GM19397 (cell line): ENCODE measurements at regions not wholly inside any gene's neighbourhood (a gene's known extent, or its start where the extent isn't known, plus 50 kb on each side); places are given as distances from the start of the nearest gene placed in this dataset.
A peak's percentile ranks its signal among the peaks of the same experiment; 100 is the strongest.
"Not testable (repeated sequence)": the region's sequence is repeated elsewhere in the genome, so short reads cannot be mapped to it uniquely, and the experiment has no call there.

ENCODE experiments used
- ATAC-seq: cut with Tn5 transposase; IDR thresholded peaks from one replicate; pipeline ENCODE4 v1.9.1; 2021; ENCODE audit warnings: mild to moderate bottlenecking, moderate library complexity; ENCODE audit not compliant: unreplicated experiment

DNA sequence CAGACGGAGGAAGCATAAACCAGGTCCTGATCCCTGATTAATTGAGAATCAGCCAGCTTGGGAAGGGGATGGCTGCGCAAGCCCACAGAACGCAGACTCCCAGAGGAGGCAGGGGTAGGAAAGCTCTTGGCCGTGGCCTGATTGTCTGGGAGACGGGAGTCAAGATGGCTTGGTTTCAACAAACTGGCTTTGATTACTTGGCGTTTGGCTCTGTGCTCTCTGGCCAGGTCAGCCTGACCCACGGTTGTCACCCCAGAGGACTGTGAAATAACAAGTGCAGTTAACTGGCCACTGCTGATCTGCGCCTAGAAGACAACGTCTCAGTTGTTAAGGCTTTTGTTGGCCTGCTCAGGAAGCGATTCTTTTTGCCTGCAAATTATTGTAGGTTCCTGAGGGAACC is 387.0 kb upstream of the PROK2 start:
- no peak for ATAC-seq

DNA sequence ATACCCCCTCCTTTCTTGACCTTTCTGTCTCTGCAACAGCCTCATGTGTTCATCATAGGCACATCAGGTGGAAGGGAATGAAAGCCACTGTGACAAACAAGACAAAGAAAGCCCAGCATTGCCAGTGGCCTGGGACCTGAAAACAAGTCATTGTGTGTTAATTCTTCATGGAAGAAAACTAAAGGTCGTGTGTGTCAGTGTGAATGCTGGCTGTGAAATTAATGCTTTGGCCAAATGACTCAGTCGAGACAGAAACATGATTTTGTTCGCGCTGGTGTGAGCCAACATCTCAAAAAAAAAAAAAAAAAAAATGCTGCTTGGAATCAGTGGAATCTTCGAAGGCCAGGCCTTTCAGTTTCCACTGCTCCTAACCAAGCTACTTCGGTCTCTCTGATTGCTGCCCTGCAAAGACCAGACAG is 386.5 kb upstream of the PROK2 start:
- ATAC-seq = no peak

DNA sequence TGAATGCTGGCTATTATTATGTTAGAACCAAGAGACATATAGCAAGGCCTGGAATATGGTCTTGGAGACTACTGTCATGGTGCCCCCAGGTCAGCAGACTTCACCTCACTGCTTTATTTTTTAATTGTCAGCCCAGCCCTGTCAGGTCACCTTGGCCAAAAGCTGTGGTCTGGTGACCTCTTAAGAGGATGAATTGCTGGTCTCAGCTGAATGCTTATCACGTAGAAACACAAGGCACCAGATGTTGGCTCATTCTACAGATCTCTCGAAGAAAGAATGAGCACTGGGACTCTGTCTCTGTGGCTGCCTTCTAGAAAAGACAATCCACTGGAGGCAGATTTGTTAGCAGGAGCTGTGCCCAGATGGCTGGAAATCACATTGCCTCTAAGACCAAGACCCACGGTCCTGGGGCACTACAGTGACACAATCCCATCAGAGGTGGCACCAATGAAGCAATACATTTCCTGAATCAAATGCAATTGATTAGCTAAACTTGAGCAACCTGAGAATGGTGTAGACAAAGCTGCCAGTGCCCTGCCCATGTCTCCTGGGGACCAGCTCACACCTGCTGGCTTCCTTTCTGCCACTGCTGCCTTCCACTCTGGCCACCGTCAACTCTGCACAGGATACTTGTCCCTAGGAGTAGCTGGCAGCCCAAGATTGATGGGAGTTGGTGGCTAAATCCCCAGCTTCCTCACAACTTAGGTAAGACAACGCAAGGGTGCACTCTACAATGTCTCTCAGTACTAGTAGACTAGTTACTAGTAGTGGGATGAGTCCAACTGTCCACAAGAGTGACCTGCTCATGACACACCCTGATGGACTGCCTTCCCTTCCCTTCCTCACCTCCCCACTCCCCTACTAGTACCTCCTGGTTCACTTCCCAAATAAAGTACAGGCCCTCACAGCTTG is 384.9 kb upstream of the PROK2 start:
- ATAC-seq = no peak

DNA sequence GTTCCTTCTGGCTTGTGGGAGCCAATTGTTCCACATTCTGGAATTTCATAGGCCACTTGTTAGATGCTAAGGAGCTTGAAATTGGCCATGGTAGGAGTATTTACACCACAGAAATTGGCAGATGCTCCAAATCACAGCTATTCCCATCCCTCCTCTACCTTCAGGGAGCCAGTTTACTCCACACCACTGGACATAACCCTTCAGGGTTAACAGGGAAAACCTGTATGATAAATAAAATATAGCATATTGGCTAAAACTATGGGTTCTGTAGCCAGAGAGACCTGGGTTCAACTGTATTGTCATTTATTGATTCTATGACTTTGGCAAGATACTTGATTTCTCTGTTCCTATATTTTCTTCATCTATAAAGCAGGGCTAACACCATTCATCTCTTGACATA is 384.2 kb upstream of the PROK2 start:
- ATAC-seq = no peak

DNA sequence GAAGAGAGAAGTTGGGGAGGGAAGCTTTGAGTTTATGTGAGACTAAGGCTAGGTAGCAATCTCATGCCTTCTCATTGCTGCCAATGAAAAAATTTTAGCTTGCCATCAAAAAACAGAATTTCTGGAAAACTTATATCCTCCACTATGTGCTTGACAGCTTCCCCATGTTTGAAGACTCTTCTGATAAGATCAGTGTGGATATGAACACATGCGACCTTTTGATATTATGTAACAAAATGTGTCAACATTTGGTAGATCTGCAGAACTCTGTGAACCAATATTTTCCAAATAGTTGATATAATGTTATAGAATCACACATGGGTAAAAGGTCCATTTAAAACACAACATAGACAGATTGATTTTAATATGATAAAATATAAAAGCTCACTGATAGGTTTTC is 380.9 kb upstream of the PROK2 start:
- no peak for ATAC-seq

DNA sequence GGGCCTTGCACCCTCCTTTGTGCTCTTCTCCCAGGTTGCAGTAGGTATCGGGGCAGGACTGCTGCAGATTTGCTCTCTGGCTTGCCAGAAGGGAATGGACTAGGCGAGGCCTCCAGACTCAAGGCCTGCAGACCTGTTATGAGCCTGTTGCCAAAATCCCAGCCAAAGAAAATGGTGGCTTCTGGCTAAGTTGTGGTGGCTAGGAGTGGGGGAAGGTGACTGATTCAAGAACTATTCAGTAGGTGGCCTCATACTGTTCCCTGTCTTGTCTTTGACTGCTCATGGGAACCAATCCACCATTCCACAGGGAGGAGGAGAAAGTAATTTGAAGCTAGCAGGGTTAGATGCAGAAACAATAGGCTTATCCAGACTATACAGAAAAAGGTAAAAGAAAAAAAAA is 380.4 kb upstream of the PROK2 start:
- ATAC-seq = no peak

DNA sequence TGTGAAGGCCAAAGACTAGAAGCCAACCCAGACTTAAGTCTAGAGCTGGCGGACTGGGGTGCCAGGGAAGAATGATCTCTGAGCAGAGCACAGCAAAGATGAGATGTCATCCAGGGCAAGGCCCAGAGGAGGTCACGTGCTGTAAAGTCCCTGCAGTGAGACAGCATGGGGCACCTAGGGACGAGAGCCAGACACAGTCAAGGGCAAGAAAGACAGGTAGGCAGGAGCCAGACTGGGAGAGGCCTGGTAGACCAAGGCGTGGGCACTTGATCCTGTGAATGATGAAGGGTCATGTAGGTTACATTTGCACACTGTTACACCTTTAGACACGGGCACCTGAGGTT is 379.7 kb upstream of the PROK2 start:
- ATAC-seq = no peak

DNA sequence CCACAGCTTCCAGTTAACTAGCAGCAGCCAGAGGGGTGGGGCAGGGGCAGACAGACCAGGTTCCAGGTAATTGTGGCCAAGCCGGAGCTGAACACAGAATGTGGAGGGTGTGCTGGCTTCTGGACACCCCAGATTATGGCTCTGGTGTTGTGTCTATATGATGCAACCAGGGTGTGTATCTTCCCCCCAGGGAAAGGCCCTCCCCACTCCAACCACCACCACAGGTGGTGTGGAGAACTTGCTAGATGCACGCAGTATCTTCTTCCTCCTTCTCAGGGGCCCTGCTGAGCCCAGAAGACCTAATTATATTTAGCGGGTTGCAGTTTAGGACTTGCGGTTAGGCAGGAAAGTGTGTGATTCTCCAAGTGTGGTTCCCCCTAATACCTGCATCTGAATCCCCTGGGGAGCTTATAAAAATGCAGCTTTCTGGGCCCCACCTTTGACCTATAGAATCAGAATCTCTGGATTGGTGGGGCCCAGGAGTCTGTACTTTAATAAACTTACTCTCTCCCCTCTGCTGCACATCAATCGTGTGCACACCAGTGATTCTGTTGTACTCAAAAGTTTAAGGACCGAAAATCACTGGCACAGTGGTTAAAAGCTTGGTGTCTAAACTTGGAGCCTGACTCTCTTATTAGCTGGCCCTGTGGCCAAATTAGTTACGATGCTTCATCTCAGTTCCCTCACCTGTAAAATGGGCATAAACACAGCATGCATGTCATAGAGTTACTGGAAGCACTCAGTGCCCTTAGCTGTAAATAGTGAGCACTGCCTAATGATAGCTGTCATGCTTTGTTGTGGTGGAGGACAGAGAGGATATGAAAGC is 379.1 kb upstream of the PROK2 start:
- ATAC-seq = peak; percentile 86

DNA sequence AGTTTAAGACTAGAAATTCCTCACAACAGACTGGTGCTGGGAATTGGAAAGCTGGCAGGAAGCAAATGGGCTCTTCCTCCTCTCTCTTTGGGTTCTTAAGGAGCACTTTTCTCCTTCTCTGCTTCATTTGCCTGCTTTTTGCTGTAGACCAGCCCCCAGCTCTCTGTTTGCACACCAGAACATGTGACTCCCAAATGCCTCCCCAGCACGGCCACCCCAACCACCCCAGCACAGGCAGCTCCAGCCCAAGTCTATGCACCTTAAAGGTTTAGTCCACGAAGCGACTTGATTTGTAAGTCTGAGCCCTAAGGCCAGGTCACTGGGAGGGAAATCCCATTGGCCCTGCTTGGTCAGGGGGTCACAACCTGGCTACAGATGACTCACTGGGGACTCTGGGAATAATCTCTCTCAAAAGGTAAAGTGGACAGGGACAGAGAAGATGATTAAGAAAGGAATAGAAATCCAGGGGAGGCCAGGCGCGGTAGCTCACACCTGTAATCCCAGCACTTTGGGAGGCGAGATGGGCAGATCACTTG is 377.8 kb upstream of the PROK2 start:
- ATAC-seq = no peak

DNA sequence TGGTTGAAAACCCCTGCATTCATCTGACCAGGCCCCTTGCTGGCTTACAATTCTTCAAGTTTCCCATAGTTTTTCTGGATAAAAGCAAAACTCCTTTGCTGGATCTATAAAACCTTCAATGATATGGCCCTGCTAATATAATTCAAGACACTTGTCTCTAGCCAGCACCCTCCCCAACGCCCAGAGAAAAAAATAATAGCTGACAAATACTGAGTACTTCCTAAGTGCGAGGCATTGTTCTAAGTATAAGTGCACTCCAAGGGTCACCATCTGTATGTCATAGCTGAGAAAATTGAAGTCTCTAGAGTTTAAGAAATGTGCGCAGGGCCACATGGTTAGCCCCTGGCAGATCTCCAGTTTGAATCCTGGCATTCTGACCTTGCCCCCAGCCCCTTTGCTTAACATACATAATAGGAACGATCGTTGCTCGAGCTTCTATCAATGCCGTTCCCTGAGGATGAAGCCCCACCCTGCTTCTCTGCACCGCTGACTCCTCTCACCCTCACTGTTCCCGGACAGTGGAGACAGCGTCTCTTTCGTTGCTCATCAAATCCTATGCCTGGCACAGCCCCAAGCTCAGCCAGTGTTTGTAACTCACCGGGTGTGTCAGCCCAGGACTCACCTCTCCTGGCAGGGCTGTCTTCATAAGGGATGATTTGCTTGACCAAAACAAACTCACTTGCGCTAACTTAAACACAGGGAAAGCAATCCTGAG is 377.1 kb upstream of the PROK2 start:
- ATAC-seq = no peak

DNA sequence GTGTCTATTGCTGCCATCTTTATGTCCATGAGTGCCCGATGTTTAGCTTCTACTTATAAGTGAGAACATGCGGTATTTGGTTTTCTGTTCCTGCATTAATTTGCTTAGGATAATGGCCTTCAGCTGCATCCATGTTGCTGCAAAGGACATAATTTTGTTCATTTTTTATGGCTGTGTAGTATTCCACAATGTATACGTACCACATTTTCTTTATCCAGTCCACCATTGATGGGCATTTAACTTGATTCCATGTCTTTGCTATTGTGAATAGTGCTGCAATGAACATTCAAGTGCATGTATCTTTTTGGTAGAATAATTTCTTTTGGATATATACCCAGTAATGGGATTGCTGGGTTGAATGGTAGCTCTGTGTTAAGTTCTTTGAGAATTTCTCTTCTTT is 376.3 kb upstream of the PROK2 start:
- not testable (repeated sequence) for ATAC-seq

DNA sequence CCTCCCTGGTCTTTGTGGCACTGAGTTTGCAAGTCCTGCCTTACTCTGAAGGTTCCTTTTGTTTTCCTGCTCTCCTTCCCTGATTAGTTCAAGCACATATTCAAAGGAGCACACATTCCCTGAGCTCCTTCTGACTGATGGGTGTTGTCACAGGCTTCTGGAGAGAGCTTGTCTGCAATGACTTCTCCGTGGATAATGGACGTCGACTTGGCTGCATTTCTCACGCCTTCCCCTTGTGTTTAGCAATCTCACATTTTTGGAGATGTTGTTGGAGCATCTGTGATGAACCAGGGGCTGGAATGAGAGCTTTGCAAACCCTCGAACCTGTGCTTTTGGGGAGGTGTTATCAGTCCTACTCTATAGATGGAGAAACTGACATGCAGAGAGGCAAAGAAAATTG is 375.4 kb upstream of the PROK2 start:
- no peak for ATAC-seq

DNA sequence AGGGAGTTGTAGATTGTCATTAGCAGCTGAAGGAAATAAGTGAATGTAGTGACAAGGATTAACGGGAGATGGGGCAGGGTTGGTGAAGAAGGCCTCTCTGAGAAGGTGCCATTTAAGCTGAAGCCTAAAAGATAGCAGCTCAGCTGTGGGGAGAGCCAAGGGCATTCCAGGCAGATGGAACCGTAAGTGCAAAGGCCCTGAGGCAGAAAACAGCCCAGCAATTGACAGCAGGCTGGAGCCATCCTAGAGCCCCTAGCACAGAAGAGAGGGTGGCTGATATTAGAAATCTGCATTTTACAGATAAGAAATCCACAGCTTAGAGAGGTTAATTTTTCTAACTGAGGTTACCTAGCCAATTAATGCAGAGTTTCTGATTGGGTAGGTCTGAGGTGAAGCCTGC is 374.5 kb upstream of the PROK2 start:
- ATAC-seq = no peak

DNA sequence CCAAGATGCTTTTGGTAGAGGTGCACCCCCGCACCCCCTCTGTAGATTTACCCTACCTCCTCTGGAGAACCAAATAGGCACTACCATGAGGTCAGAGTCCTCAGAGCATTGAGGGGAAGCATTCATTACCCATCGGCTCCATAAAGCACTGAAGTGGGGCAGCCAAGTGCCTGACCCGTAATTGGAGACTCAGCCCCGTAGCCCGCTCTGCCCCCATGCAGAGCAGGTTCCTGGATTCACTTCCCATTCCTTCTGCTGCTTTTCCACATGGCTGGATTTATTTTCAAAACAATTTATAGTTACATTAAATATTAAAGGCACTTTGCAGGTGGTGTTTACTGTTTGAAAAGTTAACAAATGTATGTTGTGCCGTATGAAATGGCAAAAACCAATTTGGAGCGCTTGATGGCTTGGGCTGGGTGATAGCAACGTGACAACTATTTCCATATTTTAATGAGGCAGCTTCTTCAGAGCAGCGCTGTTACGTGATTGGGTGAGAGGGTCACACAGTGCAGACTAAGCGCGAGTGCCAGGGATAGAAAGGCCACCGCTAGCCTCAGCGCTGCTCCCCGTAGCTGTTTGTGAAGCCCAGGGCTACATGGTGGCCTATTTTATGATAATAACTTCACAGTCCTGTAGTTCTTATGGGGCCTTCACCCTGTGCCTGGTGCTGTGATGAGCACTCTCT is 373.8 kb upstream of the PROK2 start:
- ATAC-seq = no peak

DNA sequence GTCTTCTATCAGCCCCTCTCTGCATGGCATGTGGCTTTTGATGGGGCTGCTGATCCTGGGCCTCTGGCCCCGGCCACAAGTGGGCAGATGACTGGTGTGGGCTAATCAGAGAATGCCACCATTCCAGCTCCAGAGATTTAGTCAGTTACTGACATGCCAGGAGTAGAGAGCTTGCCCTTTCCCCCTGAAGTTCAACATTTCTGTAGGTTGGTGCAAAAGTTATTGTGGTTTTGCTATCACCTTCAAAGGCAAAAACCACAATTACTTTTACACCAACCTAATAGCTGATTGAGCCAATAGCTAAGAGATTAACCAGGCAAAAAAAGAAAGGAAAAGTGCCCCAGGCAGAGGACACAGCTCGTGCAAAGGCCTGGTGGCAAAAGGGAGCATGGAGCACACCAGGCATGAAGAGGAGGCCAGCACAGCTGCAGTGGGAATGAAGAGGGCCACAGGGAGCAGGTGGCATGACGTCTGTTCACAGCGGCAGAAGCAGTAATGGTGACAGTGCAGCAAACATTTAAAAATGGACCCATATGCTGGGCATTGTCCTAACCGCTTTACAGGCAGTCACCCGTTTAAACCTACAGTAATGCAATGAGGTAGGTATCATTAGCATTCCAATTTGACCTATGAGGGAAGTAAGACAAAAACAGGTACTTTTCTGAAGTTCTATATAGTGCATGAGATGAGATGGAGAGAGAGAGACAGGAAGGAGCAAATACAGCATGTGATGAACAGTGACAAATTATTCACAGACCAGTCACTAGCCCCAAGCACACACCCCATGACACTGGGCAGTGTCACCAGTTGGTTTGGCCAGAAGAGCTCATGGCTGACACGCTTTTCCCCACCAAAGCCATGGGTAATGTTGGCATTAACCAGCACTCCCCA is 373.0 kb upstream of the PROK2 start:
- ATAC-seq = peak; percentile 73

DNA sequence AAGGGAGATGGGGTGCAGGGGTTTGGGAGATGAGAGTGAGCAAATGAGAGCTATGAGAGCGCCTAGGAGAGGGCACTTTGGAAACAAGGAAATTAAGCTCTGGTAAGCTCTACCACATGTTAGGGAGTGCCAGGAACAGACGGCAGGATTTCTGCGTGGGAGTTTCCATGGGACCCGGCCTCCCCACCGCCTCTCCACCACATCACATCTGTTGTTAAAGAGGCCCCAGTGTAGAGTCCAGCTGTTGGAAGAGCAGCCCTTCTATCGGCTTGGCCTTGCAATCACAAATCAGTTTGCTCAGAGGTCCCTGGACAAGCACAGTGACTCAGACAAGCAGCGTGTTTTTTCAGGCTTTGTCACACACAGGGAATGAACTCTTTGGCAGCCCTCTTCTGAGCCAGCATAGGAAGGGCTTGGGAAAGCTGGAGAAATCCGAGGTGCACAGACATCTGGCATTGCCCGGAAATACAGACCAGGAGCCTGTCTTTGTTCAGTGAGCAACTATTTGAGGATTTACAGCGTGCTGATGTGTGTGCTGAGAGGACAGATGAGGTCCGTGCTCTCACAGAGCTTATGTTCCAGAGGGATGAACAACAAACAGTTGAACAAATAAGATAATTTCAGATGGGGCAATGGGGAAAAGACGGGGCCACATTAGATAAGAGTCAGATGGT is 370.6 kb upstream of the PROK2 start:
- no peak for ATAC-seq

DNA sequence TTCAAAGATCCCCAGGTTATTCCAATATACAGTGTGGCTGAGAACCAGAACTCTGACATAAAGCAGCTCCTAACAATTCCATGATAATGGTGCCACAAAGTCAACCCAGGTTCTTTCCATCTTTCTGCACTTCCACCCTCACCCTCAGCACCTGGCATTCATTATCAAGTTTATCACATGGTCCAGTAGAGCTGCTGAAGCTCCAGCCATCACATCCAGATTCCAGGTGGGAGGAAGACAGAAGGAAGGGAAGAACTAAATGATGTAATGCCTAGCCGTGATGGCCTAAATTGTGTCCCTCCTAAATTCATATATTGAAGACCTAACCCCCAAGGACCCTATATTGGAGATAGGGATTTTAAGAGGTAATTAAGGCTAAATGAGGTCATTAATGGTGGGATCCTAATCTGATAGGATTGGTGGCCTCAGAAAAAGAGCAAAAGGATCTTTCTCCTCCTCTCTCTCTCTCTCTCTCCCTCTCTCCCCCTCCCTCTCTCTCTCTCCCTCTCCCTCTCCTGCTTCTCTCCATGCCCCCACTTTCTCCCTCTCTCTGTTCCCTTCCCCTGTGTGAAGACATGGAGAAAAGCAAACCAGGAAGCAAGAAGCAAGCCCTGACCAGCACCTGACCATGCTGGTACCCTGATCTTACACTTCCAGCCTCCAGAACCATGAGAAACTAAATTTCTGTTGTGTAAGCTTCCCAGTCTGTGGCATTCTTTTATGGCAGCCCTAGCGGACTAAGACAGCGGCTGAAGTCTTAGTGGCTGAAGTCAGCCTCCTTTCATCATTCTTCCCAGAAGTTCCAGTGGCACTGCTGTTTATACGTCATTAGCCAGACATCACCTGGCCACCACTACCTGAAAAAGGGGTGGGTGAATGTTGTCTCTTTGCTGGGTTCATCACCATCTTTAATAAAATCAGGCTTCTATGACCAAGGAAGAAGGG is 369.7 kb upstream of the PROK2 start:
- no peak for ATAC-seq
